Right hindlimb (tissue), 1 donor: ENCODE measurements at regions not wholly inside any gene's neighbourhood (a gene's known extent, or its start where the extent isn't known, plus 50 kb on each side); places are given as distances from the start of the nearest gene placed in this dataset.

ENCODE experiments used
- DNase-seq: peaks from one replicate; pipeline ENCODE4 v3.0.0-alpha.2; 2018

DNA sequence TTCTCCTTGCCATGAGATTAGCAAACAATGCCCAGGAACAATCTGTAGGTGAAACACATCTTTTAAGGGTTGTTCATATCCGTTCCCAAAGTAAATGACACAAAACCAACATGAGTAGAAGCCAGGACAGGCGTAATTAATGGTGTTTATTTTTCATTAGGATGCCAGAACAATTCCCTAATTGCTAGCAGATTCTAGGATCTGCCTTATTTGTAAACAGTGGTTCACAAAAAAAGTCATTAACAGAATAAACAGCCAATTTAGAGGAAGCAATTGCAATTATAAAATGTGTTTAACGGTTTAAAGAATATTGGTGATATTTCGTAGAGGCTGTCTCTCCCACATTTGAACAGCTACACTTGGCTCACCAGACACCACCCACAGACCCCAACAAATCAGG is 250.6 kb upstream of the GPR26 start:
- no peak for DNase-seq

DNA sequence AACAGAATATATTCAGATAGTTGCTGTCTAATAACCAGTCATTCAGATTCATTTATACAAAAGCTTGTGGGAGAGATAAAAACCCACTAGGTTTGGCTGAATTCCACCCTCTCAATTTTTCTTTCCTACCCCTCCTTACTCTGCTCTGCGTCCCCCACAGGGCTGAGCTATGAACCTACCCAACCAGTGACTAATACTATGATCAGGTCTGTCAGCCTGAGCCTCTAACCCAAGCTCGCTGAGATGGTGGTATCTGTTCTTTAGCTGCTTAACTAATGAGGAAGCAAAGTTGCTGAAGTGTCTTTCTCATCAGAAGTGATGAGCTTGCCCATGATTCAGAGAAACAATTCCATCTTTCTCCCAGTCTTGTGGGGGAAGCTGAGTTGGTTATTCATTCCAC is 248.7 kb upstream of the GPR26 start:
- DNase-seq = no peak

DNA sequence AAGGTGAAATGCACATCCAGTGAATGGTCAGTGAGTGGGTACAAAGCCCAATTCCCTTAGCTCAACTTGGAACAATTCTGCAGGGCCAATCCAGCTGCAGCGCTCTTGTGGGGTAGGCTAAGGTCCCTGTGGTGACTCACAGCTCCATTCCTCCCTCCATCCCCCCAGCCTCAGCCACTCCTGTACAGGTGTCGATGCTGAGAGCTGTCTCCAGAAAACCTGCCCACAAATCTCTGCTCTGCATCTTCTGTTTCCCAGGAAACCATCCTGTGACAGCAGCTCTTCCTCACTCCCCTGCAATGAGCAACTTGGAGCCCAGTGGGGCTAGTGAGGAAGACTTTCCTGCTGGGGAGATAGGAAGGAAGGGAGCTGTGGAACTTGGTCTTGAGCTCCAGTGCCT is 244.7 kb upstream of the GPR26 start:
- no peak for DNase-seq

DNA sequence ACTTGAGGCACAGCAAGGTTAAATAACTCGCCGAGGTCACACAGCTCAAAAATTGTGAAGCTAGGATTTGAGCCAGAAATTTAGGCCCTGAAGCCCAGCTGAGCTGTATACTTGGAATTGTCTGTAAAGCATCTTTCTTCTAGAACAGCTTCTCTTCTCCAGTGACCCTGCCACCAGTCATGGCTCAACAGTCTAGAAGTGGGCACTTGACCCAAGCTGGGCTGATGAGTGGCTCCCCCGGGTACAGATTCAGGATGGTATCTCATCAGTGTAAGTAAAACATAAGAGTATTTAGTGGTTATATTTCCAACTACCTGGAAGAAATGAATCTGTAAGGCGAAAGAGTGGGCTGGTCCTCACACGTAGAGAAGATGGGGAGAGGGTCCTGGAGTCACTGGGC is 243.9 kb upstream of the GPR26 start:
- DNase-seq = no peak

DNA sequence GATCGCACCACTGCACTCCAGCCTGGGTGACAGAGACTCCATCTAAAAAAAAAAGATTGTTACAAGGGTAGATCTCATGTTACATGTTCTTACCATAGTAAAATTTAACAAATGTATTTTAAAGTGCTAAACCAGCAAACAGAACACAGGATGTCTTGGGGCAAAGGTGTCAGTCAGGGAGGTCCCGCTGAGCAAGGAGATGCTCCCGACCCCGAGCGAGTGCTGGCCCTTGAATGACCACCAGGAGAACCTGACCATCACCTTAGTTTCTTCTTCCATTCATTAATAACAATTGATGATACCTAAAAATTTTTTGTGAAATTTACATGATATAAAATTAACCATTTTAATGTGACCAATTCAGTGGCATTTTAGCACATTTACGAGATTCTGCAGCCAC is 241.6 kb upstream of the GPR26 start:
- no peak for DNase-seq

DNA sequence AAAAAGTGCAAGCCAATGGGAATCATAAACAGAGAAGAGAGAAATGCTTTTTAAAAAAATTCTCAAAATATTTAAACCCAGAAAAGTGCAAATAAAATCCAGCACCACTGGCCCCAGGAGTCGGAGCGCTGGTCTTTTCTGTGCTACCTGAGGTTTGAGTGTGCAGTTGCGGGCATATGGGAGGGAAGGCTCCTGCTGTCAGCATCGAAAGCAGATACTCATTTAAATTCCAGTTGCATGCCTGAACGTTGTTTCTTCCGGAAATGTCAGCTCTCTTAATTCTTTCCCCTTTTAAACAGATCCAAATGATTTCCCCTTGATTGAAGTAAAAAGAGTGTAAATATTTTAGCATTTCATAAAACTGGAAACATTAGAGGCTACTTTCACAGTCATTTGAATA is 240.5 kb upstream of the GPR26 start:
- DNase-seq = no peak

DNA sequence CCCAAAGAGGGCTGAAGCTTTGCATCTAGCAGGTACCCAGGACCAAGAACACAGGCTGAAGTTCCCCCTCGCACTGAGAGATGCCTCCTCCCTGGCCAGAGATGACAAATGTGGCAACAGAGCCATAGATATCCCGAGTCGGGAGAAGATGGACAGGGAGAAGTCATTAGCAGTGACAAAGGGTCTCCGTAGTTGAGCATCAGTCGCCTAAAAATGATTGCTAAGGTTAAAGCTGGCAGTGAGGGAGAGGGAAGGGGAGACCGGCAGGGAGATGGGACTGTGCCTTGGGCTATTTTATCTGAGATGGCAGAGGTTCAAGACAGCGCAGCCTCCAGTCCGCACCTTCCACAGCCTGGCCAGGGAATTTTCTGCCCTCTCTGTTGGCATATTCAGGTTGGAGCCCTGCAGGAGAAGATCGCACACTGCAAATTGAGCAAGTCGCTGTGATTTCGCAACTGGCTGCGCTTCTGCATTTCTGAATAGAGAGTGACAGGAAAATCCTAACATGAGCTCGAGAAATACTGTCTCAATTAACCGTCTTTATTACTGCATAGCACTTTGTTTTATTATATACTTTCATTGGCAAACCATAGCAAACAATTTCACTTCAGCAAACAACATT is 238.9 kb upstream of the GPR26 start:
- DNase-seq = no peak

DNA sequence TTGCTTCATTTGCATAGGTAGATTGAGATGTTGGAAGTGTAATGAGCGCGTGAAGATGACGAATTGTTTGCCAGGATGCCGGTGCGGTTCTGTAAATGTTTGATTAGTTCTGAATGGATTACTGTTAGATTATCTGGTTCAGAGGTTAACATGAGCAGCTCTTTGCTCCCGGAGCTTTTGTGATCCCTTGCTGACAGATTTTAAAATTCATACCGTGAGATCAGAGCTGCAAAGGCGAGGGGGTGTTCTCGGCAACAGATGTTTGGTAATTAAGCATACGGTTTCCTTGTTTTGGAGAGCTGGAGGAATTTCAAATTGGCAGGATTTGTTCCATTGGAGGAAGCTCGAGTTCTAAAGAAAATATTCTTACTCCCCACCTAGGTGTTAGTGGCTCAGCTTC is 237.8 kb upstream of the GPR26 start:
- DNase-seq = no peak

DNA sequence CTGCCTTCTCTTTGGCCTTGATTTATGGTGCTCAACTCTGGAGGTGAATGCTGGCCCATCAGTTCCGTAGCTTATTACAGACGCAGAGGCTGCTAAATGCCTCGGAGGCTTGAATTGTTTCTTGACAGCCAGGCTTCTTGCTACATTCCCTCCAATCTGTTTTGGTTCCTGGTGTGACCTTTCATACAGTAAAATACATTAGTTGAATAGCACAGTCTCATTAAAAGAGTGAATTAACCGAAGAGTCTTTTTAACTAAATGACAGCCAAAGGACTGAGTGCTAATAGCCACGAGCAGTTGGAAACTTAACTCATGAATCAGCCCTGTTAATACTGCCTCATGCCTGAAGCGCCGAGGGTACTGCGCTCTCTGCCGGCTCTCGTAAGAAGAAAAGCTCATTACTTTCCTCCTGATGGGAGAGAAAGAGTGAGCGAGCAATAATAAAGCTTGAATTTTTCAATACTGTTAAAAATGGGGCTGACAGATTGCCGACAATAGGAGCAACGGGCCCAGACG is 236.4 kb upstream of the GPR26 start:
- no peak for DNase-seq

DNA sequence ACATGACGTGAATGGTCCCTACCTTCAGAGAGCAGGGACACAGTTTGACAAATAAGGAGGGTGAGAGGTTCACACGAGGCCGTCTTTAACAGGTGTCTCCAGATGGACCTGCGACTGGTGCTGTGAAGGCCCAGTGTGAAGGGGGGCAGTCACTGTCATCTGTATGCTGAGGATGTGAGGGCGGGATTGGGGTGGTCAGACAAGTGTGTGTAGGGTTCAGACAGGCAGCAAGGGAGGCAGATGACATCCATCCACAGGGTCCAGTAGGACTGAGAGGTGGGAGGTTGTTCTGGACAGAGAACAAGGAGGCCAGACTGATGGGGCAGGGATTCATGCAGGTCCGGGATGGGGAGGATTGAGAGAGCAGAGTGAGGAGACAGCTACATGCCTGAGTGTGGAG is 232.6 kb upstream of the GPR26 start:
- DNase-seq = no peak

DNA sequence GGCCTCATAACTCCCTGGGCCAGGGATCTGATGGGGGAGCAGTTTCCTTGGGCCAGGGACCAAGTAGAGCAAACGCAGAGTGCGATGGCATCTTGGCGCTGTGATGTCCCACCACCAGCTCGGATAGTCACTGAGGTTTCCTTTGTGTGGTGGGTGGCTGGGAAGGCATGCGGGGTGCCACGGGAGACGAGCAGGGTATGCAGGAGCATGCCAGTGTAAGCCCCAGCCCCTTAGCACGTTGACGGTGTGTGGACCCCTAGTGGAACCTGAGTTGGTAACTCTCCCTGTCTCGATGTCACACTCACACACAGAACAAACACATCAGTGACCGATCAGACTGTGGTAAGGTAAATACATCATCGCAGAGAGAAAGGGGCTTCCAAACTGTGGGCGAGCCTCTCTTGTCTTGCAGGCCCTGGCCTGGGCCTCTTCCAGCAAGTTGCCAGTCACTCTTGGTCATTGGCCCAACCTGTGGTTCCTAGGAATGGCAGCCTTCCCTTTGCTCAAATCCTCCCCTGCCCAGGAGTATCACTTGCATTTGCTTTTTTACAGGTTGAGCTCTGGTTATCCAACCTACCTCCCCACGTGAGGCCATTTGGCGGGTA is 231.6 kb upstream of the GPR26 start:
- no peak for DNase-seq

DNA sequence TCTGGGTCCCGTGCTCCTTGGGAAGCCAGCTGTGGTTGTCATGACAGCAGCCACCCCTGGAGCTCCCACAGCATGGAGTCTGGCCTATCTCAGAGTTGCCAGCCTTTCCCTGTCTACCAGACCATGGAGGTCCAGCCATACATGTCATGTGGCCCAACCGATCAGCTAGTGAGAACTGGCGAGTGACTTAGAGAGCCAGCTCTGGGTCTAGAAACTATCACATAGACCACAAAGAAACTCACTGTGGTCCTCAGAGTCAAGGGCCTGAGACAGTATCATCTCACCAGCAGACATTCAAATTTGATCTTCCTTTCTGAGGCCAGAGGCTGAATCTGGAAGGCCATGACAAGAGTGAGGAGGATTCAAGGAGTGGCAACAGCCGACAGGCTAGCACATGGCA is 223.3 kb upstream of the GPR26 start:
- no peak for DNase-seq

DNA sequence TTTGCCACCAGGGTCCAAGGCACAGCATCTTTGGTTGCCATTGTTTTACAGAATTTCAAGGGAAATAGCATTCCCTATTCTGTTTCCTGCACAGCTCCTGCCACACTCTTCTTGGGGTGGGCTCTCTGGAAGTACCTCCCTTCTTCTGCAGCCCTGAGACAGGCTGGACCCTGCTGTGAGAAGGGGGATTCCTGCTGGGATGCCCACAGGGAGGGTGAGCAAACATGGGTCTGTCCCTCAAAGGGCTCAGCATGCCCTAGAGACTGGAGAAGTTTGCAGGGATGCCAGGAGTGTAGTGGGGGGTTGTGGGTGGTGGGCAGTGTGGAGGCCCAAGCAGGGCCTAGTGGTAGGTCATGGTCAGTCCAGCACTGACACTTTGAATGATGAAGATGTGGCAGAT is 222.2 kb upstream of the GPR26 start:
- DNase-seq = no peak

DNA sequence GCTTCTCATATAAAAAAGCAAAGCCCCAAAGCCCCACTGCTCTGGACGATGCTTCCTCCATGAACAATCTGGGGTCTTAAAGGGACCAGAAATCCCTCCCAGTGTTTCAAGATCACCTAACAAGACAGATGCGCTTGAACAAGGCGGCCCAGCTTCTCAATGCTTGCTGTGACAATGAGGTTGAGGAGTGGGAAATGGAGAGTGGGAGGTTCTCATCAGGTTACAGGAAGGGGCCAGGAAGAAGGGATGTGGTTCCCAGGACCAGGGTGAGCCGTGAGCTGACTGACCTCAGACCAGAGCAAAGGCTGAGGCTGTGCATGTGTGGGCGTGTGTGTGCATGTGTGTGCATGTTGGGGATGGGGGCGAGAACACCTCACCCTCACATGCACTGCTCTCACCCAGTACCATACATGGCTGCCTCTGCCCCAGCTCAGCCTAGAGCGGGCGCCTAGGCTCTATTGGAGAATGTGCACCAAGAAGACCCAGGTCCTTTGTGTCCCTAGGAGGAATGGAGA is 220.8 kb upstream of the GPR26 start:
- DNase-seq = no peak

DNA sequence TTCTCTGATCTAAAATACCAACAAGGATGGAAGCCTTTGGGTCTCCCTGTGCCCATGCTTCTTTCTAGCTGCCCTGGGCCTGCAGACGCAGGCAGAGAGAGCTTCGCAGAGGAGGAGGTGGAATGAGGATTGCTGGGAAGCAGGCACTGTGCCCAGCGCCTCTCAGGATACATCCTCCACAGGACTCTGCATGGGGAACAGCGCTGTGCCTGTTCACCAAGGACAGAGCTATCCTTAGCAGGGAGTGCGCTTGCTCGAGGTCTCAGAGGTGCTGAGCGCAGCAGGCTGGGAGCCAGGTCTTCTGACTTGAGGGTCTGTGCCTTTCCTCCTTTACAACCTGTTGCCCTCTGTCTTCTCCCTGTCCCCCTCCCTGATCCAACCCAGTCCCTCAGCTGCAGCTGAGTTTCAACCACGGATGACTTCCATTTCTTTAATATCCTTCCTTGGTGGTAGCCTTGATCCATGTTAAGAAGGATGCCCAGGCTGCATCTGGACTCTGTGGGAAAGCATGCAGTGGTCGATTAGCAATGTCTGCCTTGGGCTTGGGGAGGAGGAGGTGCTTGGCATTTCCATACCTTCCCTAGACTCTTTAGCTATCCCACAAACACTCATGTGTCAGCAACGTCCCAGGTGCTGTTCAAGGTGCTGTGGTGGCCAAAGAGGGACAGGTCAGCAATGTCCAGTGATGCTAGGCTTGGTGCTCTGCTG is 219.6 kb upstream of the GPR26 start:
- no peak for DNase-seq

DNA sequence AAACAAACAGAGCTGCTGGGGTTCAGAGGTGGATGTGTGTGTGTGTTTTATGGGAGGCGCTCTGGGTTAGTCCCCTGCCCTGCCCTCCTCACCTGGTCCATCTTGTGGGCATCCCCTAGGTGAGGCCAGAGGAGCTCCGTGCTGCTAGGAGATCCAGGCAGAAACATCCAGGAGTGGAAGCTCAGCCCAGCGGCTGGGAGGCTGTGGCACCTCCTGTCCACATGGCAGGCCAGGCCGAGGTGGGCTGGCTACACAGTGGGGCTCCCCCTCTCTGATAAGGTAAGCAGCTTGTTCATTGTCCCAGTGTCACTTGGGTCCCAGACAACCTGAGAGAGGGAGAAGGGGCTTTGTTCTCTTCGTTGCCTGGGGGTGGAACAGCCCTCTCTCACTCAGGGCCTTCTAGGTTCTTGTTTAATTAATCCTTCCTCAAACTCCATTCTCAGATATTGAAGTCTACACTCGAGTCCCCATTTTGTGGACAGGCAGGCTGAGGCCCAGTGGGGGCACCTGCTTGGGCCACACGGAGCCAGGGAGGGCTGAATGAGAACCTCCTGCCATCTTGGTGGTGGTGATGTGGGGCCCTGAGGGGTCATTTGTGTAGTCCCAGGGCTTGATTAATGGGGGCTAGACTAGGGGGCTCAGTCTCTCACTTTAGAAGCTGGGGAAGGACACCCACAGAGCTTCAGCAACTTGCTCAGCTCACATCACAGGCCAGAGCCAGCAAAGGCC is 216.8 kb upstream of the GPR26 start:
- no peak for DNase-seq

DNA sequence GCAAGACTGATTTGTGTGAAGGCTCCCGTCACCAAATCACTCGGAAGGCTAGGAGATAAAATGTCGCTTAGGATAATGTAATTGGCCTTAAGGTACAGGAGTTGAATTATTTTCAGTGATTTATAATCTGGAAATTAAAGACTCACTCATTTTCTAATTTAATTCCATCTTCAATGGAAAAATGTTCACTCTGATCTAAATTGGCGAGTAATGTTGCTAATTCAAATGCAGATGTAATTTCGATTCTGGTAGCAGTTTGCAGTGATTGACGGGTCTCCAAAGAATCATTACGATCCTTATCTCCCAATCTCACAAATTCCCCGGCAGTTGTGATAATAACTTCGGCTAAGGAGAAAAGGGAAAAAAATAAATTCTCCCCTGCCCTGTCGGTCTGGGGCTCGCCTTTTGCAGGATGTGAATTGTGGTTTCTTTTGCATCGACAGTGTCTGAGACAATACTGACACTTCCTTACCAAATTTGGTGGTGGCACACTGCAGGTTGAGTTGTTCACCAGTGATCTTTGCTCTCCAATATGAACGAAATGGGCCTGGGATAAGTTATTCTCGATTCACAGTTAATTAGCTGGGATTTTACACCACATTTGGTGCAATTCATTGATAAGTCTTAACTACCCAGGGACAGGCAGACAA is 215.1 kb upstream of the GPR26 start:
- no peak for DNase-seq

DNA sequence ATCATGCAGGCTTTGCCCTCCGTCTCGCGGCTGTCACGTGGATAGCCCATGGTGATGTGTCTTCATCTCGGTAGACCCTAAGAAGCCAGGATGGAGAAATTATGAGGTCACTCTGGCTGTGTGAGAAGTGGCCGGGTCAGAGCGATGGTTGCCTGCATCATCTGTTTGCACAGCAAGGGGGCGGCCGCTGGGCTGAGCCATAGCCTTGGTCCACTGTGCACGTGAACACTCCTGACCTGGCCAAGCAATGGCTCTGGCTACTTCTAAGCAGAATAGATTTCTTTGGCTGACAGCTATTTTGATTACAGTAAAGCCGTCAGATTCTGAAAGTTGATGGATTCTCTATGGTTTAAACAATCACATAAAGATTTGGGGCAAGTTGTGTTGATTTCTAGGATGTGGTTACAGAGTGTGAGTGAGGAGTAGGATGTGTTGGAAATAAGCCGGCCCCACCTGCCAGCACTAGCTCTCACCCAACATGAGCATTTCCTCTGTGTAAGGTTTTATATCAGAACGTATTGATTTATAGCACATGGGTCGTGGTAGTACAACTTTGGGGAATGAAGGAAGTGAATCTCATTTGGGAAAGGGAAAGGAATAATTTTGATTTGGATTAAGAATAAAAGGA is 214.4 kb upstream of the GPR26 start:
- no peak for DNase-seq

DNA sequence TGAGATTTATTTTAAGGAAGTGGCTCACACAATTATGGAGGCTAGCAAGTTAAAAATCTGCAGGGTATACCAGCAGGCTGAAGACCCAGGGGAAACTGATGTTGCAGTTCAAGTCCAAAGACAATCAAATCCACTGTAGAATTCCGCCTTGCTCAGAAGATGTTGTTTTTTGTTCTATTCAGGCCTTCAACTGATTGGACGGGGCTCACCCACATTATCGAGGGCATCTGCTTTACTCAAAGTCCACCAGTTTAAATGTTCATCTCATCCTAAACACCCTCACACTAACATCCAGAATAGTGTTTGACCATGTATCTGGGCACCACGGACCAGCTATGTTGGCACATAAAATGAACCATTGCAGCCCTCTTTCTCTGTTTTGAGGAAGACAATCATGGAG is 211.2 kb upstream of the GPR26 start:
- DNase-seq = no peak

DNA sequence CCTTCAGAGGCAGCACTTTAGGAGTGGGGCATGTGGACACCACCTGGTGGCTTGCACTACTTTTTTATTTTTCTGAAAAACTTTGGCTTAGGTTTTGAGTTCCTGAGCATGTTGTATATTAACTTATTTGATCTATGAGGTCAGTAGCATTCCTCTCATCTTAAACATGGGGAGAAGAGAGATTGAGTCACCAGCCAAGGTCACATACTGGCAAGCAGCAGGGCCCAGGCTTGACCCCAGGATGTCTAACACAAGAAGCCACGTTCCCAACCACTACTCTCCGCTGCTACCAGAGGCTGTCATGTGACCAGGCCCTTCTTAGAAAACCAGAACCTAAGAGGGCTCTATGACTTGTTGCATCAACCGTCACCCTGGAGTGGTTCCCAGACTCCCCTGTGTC is 210.3 kb upstream of the GPR26 start:
- no peak for DNase-seq

DNA sequence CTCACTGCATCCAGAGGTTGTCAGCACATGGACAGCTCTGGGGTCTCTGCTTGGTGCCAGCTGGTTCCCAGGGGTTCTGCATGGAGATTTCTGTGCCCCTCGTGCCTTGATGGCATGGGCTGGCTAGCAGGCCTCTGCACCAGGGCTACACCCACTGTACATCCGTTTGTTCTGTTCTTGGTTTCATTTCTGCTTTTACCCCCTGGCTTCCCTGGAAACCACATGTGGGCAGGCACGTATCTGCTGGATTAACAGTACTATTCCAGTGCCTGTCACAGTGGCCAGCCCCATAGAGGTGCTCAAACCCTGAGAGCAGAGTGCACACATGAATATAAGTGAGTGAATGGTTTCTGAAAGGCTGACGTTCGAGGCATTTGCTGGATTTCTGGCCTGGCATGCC is 207.2 kb upstream of the GPR26 start:
- no peak for DNase-seq

DNA sequence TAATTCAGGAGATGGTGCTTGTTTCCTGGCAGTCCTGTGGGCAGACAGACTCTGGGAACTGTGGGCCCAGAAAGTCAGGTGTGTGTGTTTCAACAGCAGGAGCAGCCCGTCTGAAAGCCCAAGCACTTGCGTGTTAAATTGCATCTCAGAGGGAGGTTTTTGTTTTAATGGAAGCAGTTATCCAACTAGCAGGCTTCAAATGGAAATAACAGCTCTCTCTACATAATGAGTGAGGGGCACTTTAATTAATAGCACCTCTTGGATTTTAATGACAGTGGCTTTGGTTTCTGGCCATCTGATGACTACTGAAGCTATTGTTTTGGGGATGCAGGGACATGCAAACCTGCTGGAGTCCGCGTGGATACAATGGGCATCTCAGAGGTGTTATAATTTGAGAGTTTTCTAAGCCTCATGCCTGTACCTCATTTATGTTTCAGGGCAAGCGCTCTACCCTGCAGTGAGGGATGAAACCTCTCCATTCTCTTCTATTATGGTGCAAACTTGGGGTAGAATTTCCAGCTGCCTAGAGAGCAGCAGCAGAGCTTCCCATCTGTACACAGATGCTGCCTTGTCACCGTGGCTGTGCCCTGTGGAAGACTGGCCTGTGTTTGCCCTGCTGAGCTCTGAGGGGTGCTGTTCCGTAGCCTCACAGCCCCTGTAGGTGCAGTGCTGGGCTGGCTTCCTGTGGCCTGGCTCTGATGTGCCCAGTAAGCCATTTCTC is 206.6 kb upstream of the GPR26 start:
- no peak for DNase-seq
